HEK293T (cell line): ENCODE measurements at regions not wholly inside any gene's neighbourhood (a gene's known extent, or its start where the extent isn't known, plus 50 kb on each side); places are given as distances from the start of the nearest gene placed in this dataset.

ENCODE experiments used
- BHLHE40 ChIP-seq: fragments of 450-650 bp; IDR thresholded peaks from 2 replicates; pipeline ENCODE4 v1.6.1; 2016; ENCODE audit warnings: mild to moderate bottlenecking, moderate library complexity, borderline replicate concordance
- ELF4 ChIP-seq: fragments of 450-650 bp; IDR thresholded peaks from 2 replicates; pipeline ENCODE4 v1.6.1; 2017; ENCODE audit warnings: antibody characterized with exemption
- FOXA1 ChIP-seq: fragments of 450-650 bp; IDR thresholded peaks from 2 replicates; pipeline ENCODE4 v1.6.1; 2016; ENCODE audit warnings: mild to moderate bottlenecking
- FOXM1 ChIP-seq: fragments of 450-650 bp; IDR thresholded peaks from 2 replicates; pipeline ENCODE4 v1.6.1; 2017; ENCODE audit warnings: mild to moderate bottlenecking, borderline replicate concordance
- SP1 ChIP-seq: fragments of 450-650 bp; IDR thresholded peaks from 2 replicates; pipeline ENCODE4 v1.6.1; 2017
- SUZ12 ChIP-seq: fragments of 450-650 bp; IDR thresholded peaks from 2 replicates; pipeline ENCODE4 v1.6.1; 2016; ENCODE audit warnings: mild to moderate bottlenecking
- TARDBP ChIP-seq: fragments of 450-650 bp; IDR thresholded peaks from 2 replicates; pipeline ENCODE4 v1.6.1; 2016
- TF ChIP-seq, protein P1 (sequence below): fragments of 450-650 bp; IDR thresholded peaks from 2 replicates; pipeline ENCODE4 v1.6.1; 2016

DNA sequence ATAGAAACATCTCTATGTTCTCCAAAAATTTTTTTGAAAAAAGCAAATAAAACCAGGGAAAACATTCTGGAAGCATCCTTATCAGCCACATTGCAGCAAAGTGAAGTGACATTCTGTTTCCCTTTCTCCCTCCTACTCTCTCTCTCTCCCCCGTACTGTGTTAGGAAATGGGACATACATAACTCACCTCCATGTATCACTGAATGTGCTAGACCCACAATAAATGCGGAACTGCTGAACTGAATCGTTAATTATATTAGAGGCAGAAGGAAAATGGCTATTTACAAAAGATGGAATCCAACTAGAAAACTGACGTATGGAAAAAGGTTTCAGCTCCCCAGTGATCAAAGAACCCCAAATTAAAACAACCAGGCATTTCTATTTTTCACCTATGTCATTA lies 129.8 kb downstream of the MINAR1 start:
- TF ChIP-seq FOXM1 (no peak), SP1 (no peak), ELF4 (no peak), SUZ12 (no peak), FOXA1 (no peak), BHLHE40 (no peak), TARDBP (no peak)
- TF ChIP-seq, protein P1, sequence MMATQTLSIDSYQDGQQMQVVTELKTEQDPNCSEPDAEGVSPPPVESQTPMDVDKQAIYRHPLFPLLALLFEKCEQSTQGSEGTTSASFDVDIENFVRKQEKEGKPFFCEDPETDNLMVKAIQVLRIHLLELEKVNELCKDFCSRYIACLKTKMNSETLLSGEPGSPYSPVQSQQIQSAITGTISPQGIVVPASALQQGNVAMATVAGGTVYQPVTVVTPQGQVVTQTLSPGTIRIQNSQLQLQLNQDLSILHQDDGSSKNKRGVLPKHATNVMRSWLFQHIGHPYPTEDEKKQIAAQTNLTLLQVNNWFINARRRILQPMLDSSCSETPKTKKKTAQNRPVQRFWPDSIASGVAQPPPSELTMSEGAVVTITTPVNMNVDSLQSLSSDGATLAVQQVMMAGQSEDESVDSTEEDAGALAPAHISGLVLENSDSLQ = no peak
